AG09319 (cell line): ENCODE measurements at regions not wholly inside any gene's neighbourhood (a gene's known extent, or its start where the extent isn't known, plus 50 kb on each side); places are given as distances from the start of the nearest gene placed in this dataset.

Experiments used
- DNase-seq: peaks from one replicate; pipeline ENCODE4 v3.0.0-alpha.2; 2010; ENCODE audit warnings: low read depth; ENCODE audit errors: extremely low read depth
- TF ChIP-seq, protein P1 (sequence below): IDR thresholded peaks from 2 replicates; pipeline ENCODE4 v1.5.1; 2011; ENCODE audit warnings: low read depth, mild to moderate bottlenecking, inconsistent platforms, low read length, moderate library complexity

DNA sequence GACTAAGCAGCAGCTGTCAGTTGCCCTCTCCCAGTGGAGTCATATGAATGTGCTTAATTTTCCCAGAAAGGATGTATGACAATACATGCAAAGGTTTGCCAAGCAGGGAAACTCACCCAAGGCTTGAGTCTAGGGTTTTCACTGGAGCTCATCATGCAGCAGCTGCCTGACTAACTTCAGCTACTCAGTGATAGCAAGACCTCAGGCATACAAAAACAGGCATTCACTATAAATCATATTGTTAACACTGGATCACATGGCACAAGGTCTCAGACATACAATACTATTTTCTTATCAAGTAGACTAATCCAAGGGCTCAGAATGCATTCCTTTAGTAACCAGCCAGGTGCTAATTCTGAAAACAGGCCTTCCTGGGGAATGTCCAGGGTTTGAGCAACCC is 85.0 kb upstream of the STAC start:
- TF ChIP-seq, protein P1, sequence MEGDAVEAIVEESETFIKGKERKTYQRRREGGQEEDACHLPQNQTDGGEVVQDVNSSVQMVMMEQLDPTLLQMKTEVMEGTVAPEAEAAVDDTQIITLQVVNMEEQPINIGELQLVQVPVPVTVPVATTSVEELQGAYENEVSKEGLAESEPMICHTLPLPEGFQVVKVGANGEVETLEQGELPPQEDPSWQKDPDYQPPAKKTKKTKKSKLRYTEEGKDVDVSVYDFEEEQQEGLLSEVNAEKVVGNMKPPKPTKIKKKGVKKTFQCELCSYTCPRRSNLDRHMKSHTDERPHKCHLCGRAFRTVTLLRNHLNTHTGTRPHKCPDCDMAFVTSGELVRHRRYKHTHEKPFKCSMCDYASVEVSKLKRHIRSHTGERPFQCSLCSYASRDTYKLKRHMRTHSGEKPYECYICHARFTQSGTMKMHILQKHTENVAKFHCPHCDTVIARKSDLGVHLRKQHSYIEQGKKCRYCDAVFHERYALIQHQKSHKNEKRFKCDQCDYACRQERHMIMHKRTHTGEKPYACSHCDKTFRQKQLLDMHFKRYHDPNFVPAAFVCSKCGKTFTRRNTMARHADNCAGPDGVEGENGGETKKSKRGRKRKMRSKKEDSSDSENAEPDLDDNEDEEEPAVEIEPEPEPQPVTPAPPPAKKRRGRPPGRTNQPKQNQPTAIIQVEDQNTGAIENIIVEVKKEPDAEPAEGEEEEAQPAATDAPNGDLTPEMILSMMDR, result no peak
- no peak for DNase-seq

DNA sequence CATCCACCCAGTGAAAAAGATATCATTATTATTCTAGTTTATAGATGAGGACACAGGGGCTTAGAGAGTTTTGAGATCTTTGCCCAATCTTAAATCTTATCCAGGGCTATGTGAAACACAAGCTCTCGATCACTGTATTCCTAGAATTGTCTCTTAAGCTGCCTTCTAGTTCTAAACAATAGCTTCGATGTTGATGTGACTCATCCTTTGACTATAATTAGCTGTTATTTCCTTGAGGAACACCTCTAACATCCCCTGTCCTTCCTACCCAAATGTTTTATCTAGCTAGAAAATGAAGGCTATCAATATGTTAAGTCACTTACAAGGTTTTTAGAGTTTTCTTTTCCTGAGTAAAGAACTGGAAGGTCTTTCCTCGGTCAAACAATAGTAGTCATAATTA is 83.1 kb upstream of the STAC start:
- TF ChIP-seq, protein P1, result no peak
- DNase-seq, result no peak

DNA sequence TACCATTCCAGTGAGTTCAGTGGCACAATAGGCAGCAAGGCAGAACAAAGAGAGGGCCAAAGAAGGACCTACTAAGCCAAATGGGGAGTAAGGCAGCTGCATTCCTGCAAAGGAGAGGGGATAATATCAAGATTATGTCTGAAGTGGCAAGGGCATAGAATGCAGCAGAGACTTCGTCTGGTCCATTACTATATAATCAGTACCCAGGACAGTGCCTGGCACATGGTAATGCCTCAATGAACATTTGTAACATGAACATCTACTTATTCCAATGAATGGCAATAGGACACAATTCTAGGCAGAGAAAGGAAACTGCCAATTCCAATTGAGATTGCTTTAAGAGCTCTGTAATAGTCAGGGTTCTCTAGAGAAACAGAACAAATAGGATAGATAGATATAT is 82.1 kb upstream of the STAC start:
- DNase-seq, result no peak
- TF ChIP-seq, protein P1, result no peak

DNA sequence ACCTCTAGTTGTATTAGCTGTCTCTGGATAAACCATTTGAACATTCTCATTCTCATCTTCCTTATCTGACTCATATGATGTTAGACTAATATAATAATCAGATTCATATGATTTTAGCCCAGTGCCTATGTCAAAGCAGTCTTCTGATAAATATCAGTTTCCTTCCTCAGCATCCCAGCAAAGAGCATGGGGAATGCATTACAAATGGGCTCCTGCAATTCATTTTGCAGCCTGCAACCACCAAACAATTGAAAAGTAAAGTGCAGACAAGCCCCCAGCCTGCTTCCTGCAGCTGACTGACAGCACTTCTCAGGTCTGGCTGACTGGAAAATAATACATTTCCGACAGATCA is 78.2 kb upstream of the STAC start:
- DNase-seq, result no peak
- TF ChIP-seq, protein P1, result no peak

DNA sequence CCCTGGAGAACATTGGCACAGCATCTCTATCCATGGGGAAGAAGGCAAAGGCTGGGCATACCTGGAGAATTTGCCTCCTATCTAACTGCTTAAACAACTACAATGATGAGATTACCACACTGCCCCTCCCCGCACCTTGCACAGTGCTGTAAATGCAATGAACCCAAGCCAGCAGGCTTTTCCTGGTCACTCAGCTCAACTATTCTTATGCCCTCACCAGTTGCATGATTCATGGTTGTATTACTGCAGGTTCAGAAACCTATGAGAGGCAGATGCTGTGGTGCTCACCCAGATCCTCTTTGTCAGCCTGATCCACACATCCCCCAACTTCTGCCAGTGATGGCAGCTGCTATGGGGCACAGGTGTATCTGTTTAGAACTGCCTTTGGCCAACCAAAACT is 77.7 kb upstream of the STAC start:
- no peak for DNase-seq

DNA sequence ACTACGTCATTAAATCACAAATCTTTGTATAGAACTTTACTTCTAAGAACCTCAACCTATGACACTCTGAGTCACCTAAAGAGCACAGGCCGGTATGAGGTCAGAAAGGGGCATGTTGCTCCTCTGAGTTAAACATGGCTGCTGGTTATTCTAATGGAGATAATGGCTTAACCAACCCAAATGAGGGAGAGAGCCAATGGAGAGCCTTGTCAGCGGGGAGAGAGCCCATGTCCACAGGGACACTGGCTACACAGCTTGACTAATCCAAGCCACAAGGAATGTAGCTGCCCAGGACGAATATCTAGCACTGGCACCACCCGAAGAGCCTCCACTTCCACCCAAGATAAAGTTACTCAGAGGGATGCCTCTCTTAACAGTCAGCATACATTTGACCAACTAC is 77.0 kb upstream of the STAC start:
- TF ChIP-seq, protein P1, result no peak
- no peak for DNase-seq

More for the DNA sequence above, 77.7 kb upstream of the STAC start:
- TF ChIP-seq, protein P1, result no peak

DNA sequence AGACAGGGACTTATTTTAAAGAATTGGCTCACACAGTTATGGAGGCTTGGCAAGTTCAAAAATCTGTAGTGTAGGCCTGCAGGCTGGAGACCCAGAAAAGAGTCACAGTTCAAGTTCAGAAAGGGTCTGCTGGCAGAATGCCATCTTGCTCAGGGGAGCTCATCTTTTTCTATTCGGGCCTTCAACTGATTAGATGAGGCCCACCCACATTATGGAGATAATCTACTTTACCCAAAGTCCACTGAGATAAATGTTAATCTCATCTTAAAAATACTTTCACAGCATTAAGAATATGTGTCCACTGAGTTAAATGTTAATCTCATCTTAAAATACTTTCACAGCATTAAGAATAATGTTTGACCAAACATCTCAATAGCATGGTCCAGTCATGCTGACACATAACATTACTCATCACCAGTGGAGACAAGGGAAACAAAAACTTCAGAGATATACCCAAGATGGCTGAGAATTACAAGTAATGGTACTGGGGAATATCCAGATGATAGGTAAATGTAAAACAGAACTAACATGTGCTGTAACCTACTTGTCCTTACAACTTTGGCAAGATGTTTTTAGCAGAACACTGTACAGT is 74.3 kb upstream of the STAC start:
- DNase-seq, result no peak
- TF ChIP-seq, protein P1, result no peak
